HG03439 (cell line): ENCODE measurements at regions not wholly inside any gene's neighbourhood (a gene's known extent, or its start where the extent isn't known, plus 50 kb on each side); places are given as distances from the start of the nearest gene placed in this dataset.
"Not testable (repeated sequence)": the region's sequence is repeated elsewhere in the genome, so short reads cannot be mapped to it uniquely, and the experiment has no call there.

Source experiments
- ATAC-seq: cut with Tn5 transposase; IDR thresholded peaks from one replicate; pipeline ENCODE4 v1.9.1; 2021; ENCODE audit warnings: mild to moderate bottlenecking, moderate library complexity; ENCODE audit not compliant: unreplicated experiment

DNA sequence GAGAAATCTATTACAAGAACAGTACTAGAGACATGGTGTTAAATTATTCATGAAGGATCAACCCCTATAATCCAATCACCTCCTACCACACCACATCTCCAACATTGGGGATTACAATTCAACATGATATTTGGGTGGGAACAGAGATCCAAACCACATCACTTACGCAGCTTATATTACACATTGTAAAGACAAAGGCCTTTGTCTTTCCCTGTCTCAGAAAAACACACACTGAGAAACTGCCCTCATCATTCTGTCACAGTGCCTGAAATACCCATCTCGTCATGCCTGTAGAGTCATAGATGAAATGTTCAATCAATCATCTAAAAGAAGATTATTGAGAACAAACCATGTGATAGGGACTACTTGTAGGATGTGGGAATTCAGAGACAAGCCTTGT lies 558.8 kb upstream of the GRIA3 start:
- ATAC-seq = no peak

DNA sequence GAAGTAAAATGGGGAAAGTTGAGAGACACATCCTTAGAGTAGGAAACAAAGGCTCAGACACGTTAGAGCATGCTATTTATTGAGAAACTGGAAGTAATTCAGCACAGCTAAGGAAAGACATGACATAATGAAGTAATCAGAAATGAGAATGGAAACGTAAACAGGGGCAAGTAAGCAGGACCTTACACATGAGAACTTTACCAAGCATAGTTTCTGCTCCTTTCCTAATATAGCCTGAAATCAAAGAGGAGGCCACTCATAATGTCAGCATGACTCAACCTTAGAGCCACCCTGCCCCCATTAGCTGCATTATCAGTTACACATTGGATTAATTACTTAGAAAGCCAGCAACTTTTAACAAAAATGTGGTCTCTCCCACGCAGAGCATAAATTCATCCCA lies 558.3 kb upstream of the GRIA3 start:
- ATAC-seq = no peak

DNA sequence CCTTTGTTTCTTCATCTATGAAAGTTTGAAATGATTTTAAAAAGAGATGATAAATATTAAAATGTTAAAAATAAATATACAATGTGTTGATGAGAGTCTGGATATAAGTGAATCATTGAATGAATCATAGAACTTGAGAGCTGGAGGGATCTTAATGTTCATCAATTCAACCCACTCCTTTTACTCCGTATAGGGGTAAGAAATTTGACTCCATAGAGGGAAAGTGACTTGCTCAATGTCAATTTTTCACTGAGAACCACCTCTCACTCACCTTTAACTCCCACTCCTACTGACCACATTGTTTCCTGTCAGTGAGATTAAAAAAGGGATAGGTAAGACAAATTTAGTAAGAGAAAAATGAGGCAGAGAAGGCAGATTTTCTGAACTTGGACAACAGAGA lies 557.2 kb upstream of the GRIA3 start:
- no peak for ATAC-seq

DNA sequence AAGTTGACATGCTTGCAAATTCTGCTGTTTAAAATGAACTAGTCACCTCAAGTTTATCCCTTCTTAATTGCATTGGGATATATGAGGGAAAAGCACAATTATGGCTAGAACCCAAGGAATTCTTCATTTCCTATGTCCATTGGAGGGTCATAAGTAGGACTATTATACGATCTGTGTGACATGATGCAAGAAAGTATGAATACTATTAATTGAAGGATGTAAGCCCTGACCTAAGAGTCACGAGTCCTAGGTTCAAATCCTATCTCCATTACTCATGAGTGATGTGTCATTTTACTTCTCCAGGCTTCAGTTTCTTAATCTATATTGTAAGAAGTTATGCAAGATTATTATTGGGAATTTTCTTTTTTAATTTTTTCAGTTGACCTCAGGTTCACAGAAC lies 542.9 kb upstream of the GRIA3 start:
- no peak for ATAC-seq

DNA sequence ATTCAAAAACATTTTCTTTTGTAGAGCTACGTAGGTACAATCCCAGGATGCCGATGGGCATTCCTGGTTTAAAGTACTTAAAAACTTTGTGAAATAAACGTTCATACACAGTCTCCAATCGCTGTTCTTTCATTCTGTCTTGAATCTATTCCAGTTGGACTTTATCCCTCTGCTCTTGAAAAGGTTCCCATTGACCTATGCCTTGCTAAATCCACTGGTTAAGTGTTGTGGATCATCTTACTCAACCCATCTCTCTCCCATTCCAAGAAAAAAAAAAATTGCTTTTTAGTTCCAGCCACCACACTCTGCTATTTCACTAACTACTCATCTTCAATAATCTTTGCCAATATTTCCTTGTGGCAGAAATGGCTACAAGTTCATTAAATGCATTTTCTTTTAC lies 542.3 kb upstream of the GRIA3 start:
- no peak for ATAC-seq

DNA sequence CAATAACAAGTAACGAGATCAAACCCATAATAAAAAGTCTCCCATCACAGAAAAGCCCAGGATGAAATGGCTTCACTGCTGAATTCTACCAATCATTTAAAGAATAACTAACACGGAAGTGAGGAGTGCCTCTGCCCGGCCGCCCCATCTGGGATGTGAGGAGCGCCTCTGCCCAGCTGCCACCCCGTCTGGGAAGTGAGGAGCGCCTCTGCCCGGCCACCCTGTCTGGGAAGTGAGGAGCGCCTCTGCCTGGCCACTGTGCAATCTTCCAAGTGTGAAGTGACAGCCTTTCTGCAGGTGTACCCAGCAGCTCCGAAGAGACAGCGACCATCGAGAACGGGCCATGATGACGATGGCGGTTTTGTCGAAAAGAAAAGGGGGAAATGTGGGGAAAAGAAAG lies 528.8 kb upstream of the GRIA3 start:
- ATAC-seq = not testable (repeated sequence)

DNA sequence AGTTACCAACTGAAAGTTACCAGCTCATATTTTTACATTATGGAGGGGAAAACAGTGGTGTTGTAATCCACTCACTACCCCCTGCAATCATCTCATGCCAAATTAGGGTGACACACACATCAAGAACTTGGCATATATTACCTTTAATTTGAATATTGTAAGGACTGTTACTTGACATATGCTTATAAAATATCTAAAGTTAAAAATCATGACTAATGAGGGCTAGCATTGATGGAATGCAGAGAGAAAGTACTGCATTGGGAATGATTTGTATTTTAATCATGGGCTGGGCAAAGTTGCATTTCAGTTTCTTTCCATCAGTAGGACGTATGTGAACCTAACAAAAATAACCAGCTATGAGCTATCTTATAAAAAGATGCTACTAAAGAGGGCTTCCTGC lies 517.5 kb upstream of the GRIA3 start:
- ATAC-seq = no peak

DNA sequence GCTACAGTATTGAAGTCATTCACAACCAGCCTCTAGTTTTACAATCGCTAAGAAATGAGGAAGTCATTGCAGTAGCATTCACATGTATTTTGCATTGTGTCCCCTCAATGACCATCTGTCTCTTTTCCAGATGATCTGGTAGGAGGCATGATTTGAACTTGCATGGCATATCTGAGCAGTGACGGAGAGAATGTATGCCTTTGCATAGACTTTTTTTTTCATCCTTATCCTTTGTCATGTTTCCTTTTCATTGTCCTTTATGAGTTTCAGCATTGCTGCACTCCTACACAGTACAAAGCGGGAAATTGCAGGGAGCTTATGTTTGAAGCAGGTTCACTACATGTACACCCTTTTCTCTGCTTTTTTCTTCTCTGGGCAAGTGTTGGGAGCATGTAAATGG lies 516.4 kb upstream of the GRIA3 start:
- no peak for ATAC-seq

DNA sequence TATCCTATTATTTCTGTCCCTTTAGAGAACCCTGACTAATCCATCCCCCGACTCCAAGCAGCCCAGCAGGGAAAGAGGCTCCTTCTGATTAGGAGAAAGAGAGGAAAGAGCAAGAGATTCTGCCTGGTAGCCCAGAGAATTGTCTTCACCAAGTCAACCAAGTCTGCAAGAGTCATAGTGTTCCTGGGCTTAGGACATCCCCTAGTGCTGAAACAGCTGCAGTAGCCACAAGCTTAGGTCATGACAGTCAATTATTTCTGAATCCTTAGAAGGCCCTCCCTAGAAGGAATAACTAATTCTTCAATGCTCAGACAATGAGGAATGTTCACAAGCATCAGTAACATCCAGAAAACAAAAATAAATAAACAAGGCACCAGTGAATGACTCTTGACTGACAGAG lies 480.3 kb upstream of the GRIA3 start:
- no peak for ATAC-seq

DNA sequence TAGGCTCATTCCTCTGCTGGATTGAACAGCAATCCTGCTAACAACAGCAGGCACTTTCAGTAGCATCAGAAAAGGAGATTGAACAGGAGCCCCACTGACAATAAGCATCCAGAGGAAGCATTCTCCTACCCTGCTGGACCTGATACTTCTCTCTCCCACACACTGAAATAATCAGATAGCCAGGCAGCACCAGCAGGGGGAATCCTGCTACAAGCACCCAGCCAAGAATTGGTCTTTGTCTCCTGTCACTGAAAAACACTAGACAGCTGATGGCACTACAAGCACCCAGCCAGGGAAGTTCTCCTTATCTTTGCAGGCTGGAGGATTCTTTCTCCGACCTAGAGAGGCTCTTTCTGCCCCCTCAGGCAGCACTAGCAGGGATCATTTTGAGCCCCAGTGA lies 444.3 kb upstream of the GRIA3 start:
- ATAC-seq = no peak

DNA sequence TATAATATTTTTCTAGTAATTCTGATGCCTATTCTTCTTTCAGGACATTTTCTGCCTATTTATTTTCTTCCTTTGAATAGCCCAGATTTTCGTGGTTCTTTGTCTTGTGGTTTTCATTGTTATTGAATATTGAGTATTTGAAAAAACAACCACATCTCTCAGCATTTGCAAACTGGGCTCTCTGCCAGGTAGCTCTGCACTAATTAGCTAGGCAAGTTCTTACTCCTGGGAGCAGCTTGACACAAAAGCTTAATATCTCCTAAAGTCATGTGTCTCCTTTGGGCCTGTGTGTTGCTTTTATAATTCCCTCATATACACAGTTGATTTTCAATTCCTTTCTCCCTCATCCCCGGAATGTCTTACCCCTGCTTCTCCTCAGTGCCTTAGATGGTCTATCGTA lies 413.5 kb upstream of the GRIA3 start:
- no peak for ATAC-seq

DNA sequence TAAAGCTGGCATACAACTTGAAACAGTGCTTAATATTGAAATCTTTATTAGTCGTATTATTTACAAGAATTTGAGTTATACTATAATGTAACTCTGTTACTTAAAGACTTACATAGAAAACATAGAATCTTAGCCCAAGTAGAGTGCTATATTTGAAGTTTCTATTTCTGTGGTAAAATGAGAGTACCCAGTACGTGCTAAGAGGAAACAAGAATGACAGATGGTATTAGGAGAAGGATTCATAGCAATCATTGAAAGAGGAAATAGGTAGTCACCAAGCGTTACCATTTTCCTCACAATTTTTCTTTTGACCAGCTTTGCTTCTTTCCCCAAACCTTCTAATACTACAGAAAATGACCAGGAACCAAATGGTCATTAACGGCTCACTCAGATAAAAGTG lies 412.1 kb upstream of the GRIA3 start:
- no peak for ATAC-seq

DNA sequence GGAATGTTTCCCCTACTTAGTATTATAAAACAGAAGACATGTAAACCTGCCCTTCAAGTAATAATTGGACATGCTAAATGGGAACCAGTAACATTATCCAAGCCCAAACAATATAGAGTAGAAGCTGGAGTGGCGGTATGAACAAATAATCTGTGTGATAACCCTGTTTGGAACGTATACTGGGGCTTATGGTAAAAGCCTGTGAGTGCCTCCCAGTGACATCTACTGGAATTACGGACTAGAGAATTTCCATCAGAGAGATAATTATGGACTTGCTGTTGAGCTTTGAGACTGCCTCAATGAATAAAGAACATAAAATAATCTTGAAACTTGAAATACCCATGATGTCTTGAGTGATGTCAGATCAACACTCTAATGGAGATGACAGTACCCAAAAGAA lies 406.3 kb upstream of the GRIA3 start:
- no peak for ATAC-seq

DNA sequence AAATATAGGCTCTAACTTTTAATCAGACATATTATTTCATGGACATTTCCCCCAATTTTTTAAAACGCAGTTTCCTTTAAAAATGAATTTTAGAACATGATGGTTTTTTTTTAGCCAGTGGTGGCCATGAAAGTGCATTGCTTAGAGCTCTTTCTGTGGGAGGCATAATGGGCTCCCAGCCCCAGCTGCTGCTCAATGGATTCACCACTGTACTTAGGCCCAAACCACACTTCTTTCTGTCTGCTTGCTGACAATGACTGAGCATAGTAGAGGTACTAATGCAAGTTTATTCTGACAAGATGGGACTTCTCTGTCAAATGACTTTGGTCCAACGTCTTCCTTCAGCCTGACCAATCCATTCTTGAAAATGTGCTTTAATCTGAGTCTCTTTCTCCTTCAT lies 400.2 kb upstream of the GRIA3 start:
- ATAC-seq = no peak

DNA sequence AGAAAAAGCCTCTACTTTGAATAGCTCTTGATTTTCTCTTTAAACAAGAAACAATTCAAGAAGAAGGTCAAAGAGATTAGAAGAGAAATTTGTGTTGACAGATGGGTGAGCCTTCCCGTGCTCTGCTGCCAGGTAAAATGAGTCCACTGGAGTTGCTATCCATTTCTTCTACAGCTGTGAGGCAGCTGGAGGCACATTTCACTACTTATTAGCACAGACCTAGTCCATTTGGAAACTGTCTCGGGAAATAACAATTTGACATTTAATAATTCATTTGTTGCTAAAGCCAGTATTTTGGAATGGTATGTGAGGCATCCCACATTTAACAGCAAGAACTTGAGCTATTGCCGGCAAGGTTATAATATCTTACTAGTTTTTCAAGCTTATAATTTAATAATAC lies 396.8 kb upstream of the GRIA3 start:
- ATAC-seq = no peak

DNA sequence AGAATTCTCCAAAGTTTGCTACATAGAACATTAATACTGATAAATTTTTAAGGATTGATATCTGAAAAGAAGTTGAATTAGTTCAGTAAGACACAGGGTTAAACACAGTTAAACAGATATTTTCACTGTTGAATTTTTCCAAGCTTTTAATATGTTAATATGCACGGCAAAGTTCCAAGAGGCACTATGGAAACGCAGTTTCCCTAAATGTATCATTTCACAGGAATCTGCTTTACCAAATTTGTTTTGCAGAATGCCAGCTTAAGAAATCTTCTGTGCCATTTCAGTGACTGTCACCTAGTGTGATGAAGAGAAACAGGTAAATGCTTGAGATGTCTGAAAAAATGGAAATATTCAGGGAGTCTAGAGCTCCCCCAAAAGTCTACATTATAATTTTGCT lies 395.9 kb upstream of the GRIA3 start:
- ATAC-seq = no peak

DNA sequence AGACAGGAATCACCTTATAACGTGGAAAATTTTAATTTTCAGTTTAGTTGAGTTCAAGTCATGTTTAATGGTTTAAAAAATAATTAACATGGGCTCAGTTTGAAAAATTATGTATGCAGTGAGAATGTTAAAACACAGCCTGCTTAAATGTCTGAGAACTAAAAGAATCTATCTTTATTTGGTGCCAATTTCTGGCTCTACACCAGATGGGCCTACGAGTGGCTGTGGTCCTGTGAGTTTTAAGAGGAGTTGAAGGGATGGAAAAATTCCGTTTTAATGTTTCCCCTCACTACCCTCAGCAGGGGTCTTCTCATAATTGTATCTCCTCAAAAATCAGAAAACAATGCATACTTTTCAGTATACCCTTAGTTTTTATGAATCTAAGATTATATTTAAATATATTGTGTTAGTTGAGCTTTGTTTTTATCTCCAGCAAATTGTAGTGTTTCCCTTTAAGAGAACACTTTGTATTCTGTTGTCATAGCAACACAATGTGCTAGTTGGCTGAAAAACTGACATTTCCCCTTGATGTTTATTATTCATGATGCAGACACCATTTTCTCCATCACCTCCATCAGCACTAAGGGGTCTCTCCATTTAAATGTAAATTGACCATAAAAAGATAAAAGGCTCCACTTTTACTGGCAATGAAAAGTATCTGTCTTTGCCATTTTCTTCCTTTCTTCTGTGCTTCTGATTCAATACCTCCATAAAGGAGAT lies 393.5 kb upstream of the GRIA3 start:
- no peak for ATAC-seq

DNA sequence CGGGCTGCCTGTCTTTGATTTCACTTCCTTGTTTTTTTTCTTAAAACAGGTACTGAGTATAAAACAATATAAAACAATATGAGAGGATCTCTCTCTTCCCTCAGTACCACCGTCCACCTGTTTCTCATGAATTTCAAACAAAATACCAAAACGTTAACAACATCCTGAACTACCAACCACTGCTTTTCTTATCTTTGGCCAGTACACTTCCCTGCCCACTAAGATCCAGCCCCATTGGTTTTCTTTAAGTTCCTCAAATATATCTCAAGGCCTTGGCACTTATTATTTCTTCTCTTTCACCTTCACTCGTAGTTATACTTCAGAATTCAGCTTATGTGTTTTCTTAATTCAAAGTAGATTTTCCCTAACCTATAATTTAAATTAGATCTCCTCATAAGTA lies 370.2 kb upstream of the GRIA3 start:
- no peak for ATAC-seq

DNA sequence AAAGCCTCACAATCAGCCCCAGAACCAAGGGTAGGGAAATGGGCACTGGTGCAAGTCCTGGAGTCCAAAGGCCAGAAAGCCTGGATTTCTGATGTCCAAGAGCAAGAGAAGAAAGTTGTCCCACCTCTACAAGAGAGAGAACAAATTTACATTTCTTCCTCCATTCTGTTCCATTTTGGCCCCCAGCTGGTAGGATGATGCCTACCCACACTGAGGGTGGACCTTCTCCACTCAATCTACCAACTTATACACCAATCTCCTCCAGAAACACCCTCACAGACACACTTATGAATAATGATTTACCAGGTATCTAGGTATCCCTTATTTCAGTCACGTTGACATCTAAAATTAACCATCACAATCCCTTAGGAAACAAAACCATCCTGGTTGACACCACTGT lies 367.8 kb upstream of the GRIA3 start:
- ATAC-seq = no peak

DNA sequence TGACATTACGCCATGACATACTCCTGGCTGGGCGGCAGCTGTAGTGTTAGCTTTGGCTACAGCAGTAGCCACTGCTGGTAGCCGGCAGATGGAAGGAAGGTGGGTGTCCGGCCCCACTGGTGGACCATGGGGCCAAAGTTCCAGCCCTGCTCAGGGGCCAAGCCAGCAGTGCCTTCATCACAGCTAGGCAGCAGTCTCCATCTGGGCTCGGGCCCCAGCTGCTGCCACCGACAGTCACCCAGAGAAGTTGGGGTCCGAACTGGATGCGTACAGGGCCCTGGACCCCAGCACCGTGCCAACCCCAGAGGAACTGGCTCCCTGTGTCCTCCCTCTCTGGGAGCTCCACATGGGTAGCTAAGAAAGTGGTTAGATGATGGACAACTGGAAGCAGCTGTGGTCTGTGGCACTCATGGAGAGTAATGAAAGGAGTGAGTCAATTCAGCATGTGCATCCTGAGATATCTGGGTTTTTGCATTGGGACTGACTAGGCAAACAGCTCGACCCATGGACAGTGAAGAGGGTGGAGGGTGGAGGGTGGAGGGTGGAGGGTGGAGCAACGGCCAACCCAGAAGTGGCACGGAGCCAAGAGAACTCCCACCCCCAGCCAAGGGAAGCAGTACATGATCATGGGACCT lies 366.6 kb upstream of the GRIA3 start:
- ATAC-seq = no peak

DNA sequence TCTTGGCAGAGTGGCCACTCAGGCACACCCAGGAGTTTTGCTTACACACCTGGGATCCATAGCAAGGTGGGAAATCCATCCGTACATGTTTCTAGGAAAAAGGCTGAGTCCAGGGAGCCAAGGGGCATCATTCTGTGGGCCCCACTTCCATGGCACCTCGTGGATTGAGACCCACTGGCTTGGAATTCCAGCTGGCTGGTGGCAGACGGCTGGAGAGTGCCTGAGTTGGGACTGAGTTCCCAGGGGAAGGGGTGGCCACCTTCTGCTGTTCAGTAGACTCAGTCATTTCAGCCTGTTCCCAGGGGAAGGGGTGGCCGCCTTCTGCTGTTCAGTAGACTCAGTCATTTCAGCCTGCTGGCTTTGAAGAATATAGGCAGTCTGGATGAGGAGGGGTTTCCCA lies 366.0 kb upstream of the GRIA3 start:
- no peak for ATAC-seq

DNA sequence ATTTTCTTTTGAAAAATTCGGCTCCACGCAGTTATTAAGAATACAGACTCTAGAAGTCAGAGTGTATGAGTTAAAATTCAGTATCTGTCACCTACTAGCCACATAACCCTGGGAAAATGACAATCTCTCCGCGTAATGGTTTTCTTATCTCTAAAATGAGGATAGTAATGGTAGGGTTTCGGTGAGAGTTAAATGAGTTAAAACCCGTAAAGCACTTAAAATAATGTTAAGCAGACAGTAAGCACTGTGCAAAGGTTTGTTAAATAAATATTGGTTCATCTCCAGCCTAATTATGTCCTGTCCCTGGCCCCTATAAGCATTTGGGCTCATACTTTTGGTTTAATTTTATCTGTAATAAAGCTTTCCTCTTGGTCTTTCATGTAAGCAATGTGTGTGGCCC lies 350.8 kb upstream of the GRIA3 start:
- ATAC-seq = no peak

DNA sequence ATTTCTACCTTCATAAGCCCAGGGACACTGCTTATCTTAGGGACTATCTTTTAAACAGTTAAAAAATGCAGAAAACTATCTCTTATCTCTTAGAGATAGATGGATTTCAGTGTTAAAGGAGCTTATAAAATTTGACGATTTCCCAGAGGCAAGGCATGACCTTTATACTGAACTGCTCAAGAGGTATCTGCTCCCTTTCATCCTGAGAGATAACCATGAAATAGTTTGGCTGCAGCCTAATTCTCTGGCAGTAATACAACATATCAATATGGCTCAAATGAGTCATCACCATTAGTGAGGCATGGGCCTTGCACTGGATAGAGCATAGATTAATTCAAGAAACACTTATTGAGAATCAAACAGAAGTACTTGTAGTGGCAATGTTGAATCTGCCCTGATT lies 348.2 kb upstream of the GRIA3 start:
- no peak for ATAC-seq
